Liver (tissue), 8 donors: ENCODE measurements at regions not wholly inside any gene's neighbourhood (a gene's known extent, or its start where the extent isn't known, plus 50 kb on each side); places are given as distances from the start of the nearest gene placed in this dataset.

ENCODE experiments used
- DNase-seq: peaks from one replicate; pipeline ENCODE4 v3.0.0-alpha.2; 2017; ENCODE audit warnings: low spot score
- H3K27ac ChIP-seq, 2 donors: one replicate each; pipeline ENCODE4 v1.7.0; 2013; ENCODE audit warnings: inconsistent platforms in 2 of 2, low read length in 2 of 2, control low read depth in 1 of 2, low read depth in 1 of 2, mild to moderate bottlenecking in 1 of 2
- H3K27me3 ChIP-seq, 4 donors: one replicate each; pipeline versions ENCODE4 v1.6.1 to v1.7.0; 2013; ENCODE audit warnings: low read length in 3 of 4, inconsistent platforms in 1 of 4, mild to moderate bottlenecking in 1 of 4, moderate library complexity in 1 of 4; ENCODE audit not compliant: control insufficient read depth in 4 of 4, insufficient read depth in 4 of 4
- H3K36me3 ChIP-seq, 4 donors: one replicate each; pipeline versions ENCODE4 v1.6.1 to v1.7.0; 2013; ENCODE audit warnings: low read length in 3 of 4, mild to moderate bottlenecking in 3 of 4, low read depth in 1 of 4, moderate library complexity in 1 of 4; ENCODE audit not compliant: control insufficient read depth in 4 of 4, insufficient read depth in 3 of 4
- H3K4me1 ChIP-seq, 4 donors: one replicate each; pipeline versions ENCODE4 v1.6.1 to v1.7.0; 2013; ENCODE audit warnings: low read length in 3 of 4, mild to moderate bottlenecking in 3 of 4, moderate library complexity in 1 of 4; ENCODE audit not compliant: control insufficient read depth in 4 of 4, insufficient read depth in 4 of 4
- H3K4me3 ChIP-seq, 3 donors: one replicate each; pipeline versions ENCODE4 v1.6.1 to v1.7.0; 2013; ENCODE audit warnings: low read length in 3 of 3, control low read depth in 1 of 3, low read depth in 1 of 3, mild to moderate bottlenecking in 1 of 3
- H3K9ac ChIP-seq, 2 donors: one replicate each; pipeline ENCODE4 v1.7.0; 2013; ENCODE audit warnings: low read length in 2 of 2, mild to moderate bottlenecking in 2 of 2, moderate library complexity in 2 of 2, control low read depth in 1 of 2, low read depth in 1 of 2
- H3K9me3 ChIP-seq, 4 donors: one replicate each; pipeline versions ENCODE4 v1.6.1 to v1.7.0; 2013; ENCODE audit warnings: low read length in 3 of 4; ENCODE audit not compliant: control insufficient read depth in 4 of 4
- ATF3 ChIP-seq: IDR thresholded peaks from 2 replicates; pipeline ENCODE4 v1.6.1; 2016; ENCODE audit warnings: antibody characterized with exemption
- CTCF ChIP-seq: fragments of 150-350 bp; IDR thresholded peaks from 2 replicates; pipeline ENCODE4 v1.5.1; 2017; ENCODE audit warnings: improper control_type of control experiment, low read depth, low read length; ENCODE audit not compliant: missing input control
- EGR1 ChIP-seq, 2 donors: IDR thresholded peaks; 2 replicates each; pipeline ENCODE4 v1.6.1; 2016 to 2018; ENCODE audit warnings: antibody characterized with exemption in 2 of 2, low read depth in 2 of 2
- FOXA1 ChIP-seq: IDR thresholded peaks from 2 replicates; pipeline ENCODE4 v1.6.1; 2016; ENCODE audit warnings: antibody characterized with exemption
- FOXA2 ChIP-seq: IDR thresholded peaks from 2 replicates; pipeline ENCODE4 v1.6.1; 2016; ENCODE audit warnings: antibody characterized with exemption
- GABPA ChIP-seq, 2 donors: IDR thresholded peaks in 1 of 2; conservative IDR thresholded peaks in 1 of 2; 2 replicates each; pipeline ENCODE4 v1.6.1; 2016; ENCODE audit warnings: antibody characterized with exemption in 2 of 2, mild to moderate bottlenecking in 1 of 2, moderate library complexity in 1 of 2
- JUND ChIP-seq, 2 donors: IDR thresholded peaks; 2 replicates each; pipeline ENCODE4 v1.6.1; 2016; ENCODE audit warnings: antibody characterized with exemption in 2 of 2
- NR2F2 ChIP-seq: IDR thresholded peaks from 2 replicates; pipeline ENCODE4 v1.6.1; 2016; ENCODE audit warnings: antibody characterized with exemption
- REST ChIP-seq: IDR thresholded peaks from 2 replicates; pipeline ENCODE4 v1.6.1; 2016; ENCODE audit warnings: antibody characterized with exemption, mild to moderate bottlenecking
- RXRA ChIP-seq, 2 donors: IDR thresholded peaks; 2 replicates each; pipeline ENCODE4 v1.6.1; 2017 to 2018; ENCODE audit warnings: antibody characterized with exemption in 2 of 2, mild to moderate bottlenecking in 1 of 2
- SP1 ChIP-seq: IDR thresholded peaks from 2 replicates; pipeline ENCODE4 v1.6.1; 2018; ENCODE audit warnings: antibody characterized with exemption, mild to moderate bottlenecking
- TAF1 ChIP-seq: conservative IDR thresholded peaks from 2 replicates; pipeline ENCODE4 v1.6.1; 2016; ENCODE audit warnings: antibody characterized with exemption, mild to moderate bottlenecking
- WGBS: extraction: QIAGEN DNeasy Blood & Tissue Kit; methylation state at CpG from one replicate; pipeline ENCODE4 v1.1.7; 2013; 5-methylcytosine and 5-hydroxymethylcytosine counted together
- donor health status: healthy.
- donor health status: healthy.
- donor health status: healthy.
- donor health status: healthy.
- donor health status: healthy.

- no peak for TF ChIP-seq JUND (IDR thresholded peaks at IDR 0.05)
- no peak for TF ChIP-seq SP1
Measured at GRCh38 chr21:29403301-29403700, 104.6 kb downstream of the BACH1 start (continued).

- DNase-seq, result no peak
- Histone ChIP-seq H3K9me3 (no peaks in the 10 kb centered on the region), H3K9ac (no peak overlapping the region), H3K27ac (no peak overlapping the region), H3K36me3 (no peaks in the 10 kb centered on the region), H3K4me1 (no peaks in the 10 kb centered on the region), H3K27me3 (no peaks in the 10 kb centered on the region), H3K4me3 (no peak overlapping the region)
- WGBS, result 92% methylated on average over 4 of the region's 4 CpGs
- TF ChIP-seq TAF1, result no peak
- no peak for TF ChIP-seq FOXA1
- no peak for TF ChIP-seq FOXA2
- TF ChIP-seq GABPA (IDR thresholded peaks at IDR 0.05 in 1 of 2, conservative IDR thresholded peaks at IDR 0.05 in 1 of 2), result no peak
- no peak for TF ChIP-seq CTCF
- TF ChIP-seq SP1, result no peak
- no peak for TF ChIP-seq RXRA (IDR thresholded peaks at IDR 0.05)
- TF ChIP-seq NR2F2, result no peak
Measured at GRCh38 chr21:29403922-29404538, 105.3 kb downstream of the BACH1 start.

- Histone ChIP-seq H3K36me3 (no peaks in the 10 kb centered on the region), H3K27ac (no peak overlapping the region), H3K4me3 (no peak overlapping the region), H3K27me3 (no peaks in the 10 kb centered on the region), H3K9me3 (no peaks in the 10 kb centered on the region), H3K4me1 (no peaks in the 10 kb centered on the region), H3K9ac (no peak overlapping the region)
- no peak for DNase-seq
- TF ChIP-seq ATF3 (no peak), SP1 (no peak), RXRA (IDR thresholded peaks at IDR 0.05) (no peak), FOXA1 (no peak), CTCF (no peak), EGR1 (IDR thresholded peaks at IDR 0.05; ENCODE audit: low read depth in 2 of 2) (no peak), REST (no peak)
- WGBS, result 95% methylated on average over 2 of the region's 2 CpGs
Measured at GRCh38 chr21:29405503-29406122, 106.9 kb downstream of the BACH1 start.
